H9 (cell line): ENCODE measurements at regions not wholly inside any gene's neighbourhood (a gene's known extent, or its start where the extent isn't known, plus 50 kb on each side); places are given as distances from the start of the nearest gene placed in this dataset.

Experiments used
- DNase-seq: peaks from one replicate; pipeline ENCODE4 v3.0.0-alpha.2; 2017
- H2AFZ ChIP-seq: one replicate; pipeline ENCODE4 v1.6.1; 2013; ENCODE audit warnings: mild to moderate bottlenecking, low read length, control low read depth, moderate library complexity
- H2AK5ac ChIP-seq: 2 replicates; pipeline ENCODE4 v1.6.1; 2013; ENCODE audit warnings: low read length, control low read depth, mixed read lengths; ENCODE audit not compliant: insufficient read length
- H2BK120ac ChIP-seq: one replicate; pipeline ENCODE4 v1.6.1; 2013; ENCODE audit warnings: low read depth, mild to moderate bottlenecking, low read length, control low read depth, inconsistent platforms; ENCODE audit not compliant: poor library complexity, severe bottlenecking
- H2BK12ac ChIP-seq: 2 replicates; pipeline ENCODE4 v1.6.1; 2013; ENCODE audit warnings: low read length, control low read depth, mixed read lengths, low read depth; ENCODE audit not compliant: insufficient read length
- H2BK15ac ChIP-seq: 2 replicates; pipeline ENCODE4 v1.6.1; 2013; ENCODE audit warnings: low read depth, low read length, control low read depth
- H2BK20ac ChIP-seq: one replicate; pipeline ENCODE4 v1.6.1; 2013; ENCODE audit warnings: low read depth, mild to moderate bottlenecking, low read length, control low read depth, inconsistent platforms; ENCODE audit not compliant: poor library complexity, severe bottlenecking
- H2BK5ac ChIP-seq: 2 replicates; pipeline ENCODE4 v1.6.1; 2013; ENCODE audit warnings: low read length, control low read depth, mixed read lengths; ENCODE audit not compliant: insufficient read length
- H3K14ac ChIP-seq: 2 replicates; pipeline ENCODE4 v1.6.1; 2013; ENCODE audit warnings: low read length, control low read depth; ENCODE audit not compliant: insufficient read depth
- H3K18ac ChIP-seq: 2 replicates; pipeline ENCODE4 v1.6.1; 2013; ENCODE audit warnings: low read depth, mild to moderate bottlenecking, mixed read lengths, low read length, control low read depth; ENCODE audit not compliant: insufficient read length
- H3K23ac ChIP-seq: 2 replicates; pipeline ENCODE4 v1.6.1; 2013; ENCODE audit warnings: low read length, control low read depth, mixed read lengths, low read depth; ENCODE audit not compliant: insufficient read length
- H3K23me2 ChIP-seq: 2 replicates; pipeline ENCODE4 v1.6.1; 2013; ENCODE audit warnings: low read depth, mild to moderate bottlenecking, mixed read lengths, low read length, control low read depth; ENCODE audit not compliant: insufficient read length, poor library complexity, severe bottlenecking
- H3K27ac ChIP-seq: 2 replicates; pipeline ENCODE4 v1.5.1; 2013; ENCODE audit warnings: low read length, control low read depth, mixed read lengths, low read depth; ENCODE audit not compliant: insufficient read length
- H3K27me3 ChIP-seq: 2 replicates; pipeline ENCODE4 v1.6.1; 2013; ENCODE audit warnings: low read length, control low read depth, inconsistent platforms; ENCODE audit not compliant: insufficient read depth
- H3K4ac ChIP-seq: 2 replicates; pipeline ENCODE4 v1.6.1; 2013; ENCODE audit warnings: low read depth, mild to moderate bottlenecking, control low read depth, inconsistent platforms, low read length, moderate library complexity
- H3K4me1 ChIP-seq: 2 replicates; pipeline ENCODE4 v1.6.1; 2013; ENCODE audit warnings: low read length, control low read depth, inconsistent platforms; ENCODE audit not compliant: insufficient read depth
- H3K4me2 ChIP-seq: 2 replicates; pipeline ENCODE4 v1.6.1; 2013; ENCODE audit warnings: low read length, control low read depth, mixed read lengths; ENCODE audit not compliant: insufficient read length, insufficient read depth
- H3K56ac ChIP-seq: 2 replicates; pipeline ENCODE4 v1.6.1; 2013; ENCODE audit warnings: low read depth, mild to moderate bottlenecking, mixed read lengths, low read length, control low read depth; ENCODE audit not compliant: insufficient read length
- H3K79me1 ChIP-seq: 2 replicates; pipeline ENCODE4 v1.6.1; 2013; ENCODE audit warnings: low read depth, mild to moderate bottlenecking, moderate library complexity, low read length, control low read depth, inconsistent platforms; ENCODE audit not compliant: insufficient read depth, poor library complexity, severe bottlenecking
- H3K79me2 ChIP-seq: 2 replicates; pipeline ENCODE4 v1.6.1; 2013; ENCODE audit warnings: low read length, control low read depth, inconsistent platforms; ENCODE audit not compliant: insufficient read depth
- H3K9ac ChIP-seq: 2 replicates; pipeline ENCODE4 v1.6.1; 2013; ENCODE audit warnings: low read length, control low read depth, mixed read lengths; ENCODE audit not compliant: insufficient read length; ENCODE audit errors: extremely low read depth
- H3K9me3 ChIP-seq: one replicate; pipeline ENCODE4 v1.6.1; 2013; ENCODE audit warnings: low read depth, low read length, inconsistent platforms; ENCODE audit not compliant: control insufficient read depth
- H3T11ph ChIP-seq: one replicate; pipeline ENCODE4 v1.6.1; 2013; ENCODE audit warnings: mild to moderate bottlenecking, low read length, control low read depth, inconsistent platforms
- H4K20me1 ChIP-seq: one replicate; pipeline ENCODE4 v1.6.1; 2013; ENCODE audit not compliant: control insufficient read depth, insufficient read length, insufficient read depth
- H4K5ac ChIP-seq: 2 replicates; pipeline ENCODE4 v1.6.1; 2013; ENCODE audit warnings: low read depth, mild to moderate bottlenecking, mixed read lengths, low read length, control low read depth; ENCODE audit not compliant: insufficient read length
- H4K8ac ChIP-seq: replicated peaks from 2 replicates; pipeline ENCODE4 v1.6.1; 2013; ENCODE audit warnings: low read length, control low read depth, mixed read lengths, low read depth; ENCODE audit not compliant: insufficient read length
- H4K91ac ChIP-seq: 2 replicates; pipeline ENCODE4 v1.6.1; 2013; ENCODE audit warnings: low read depth, mild to moderate bottlenecking, moderate library complexity, mixed read lengths, low read length, control low read depth; ENCODE audit not compliant: insufficient read length
- H3K27ac Mint-ChIP-seq, 3 experiments: 2 replicates in 2 of 3; 3 replicates in 1 of 3; pipeline ENCODE4 v1.8.0; 2020 to 2021; ENCODE audit warnings: mixed read lengths in 3 of 3, mild to moderate bottlenecking in 1 of 3, moderate library complexity in 1 of 3
- H3K27me3 Mint-ChIP-seq: 2 replicates; pipeline ENCODE4 v1.8.0; 2021; ENCODE audit warnings: low read depth, mild to moderate bottlenecking, moderate library complexity, mixed read lengths
- H3K36me3 Mint-ChIP-seq, 3 experiments: 2 replicates in 2 of 3; 3 replicates in 1 of 3; pipeline ENCODE4 v1.8.0; 2020 to 2021; ENCODE audit warnings: low read depth in 3 of 3, mixed read lengths in 3 of 3; ENCODE audit not compliant: insufficient read depth in 1 of 3
- H3K4me1 Mint-ChIP-seq, 2 experiments: 2 replicates each; pipeline ENCODE4 v1.8.0; 2020; ENCODE audit warnings: mixed read lengths in 2 of 2
- H3K4me3 Mint-ChIP-seq, 2 experiments: 2 replicates in 1 of 2; 3 replicates in 1 of 2; pipeline ENCODE4 v1.8.0; 2020 to 2021; ENCODE audit warnings: mild to moderate bottlenecking in 2 of 2, mixed read lengths in 2 of 2, moderate library complexity in 1 of 2
- H3K9me3 Mint-ChIP-seq, 2 experiments: 2 replicates in 1 of 2; 3 replicates in 1 of 2; pipeline ENCODE4 v1.8.0; 2020; ENCODE audit warnings: mild to moderate bottlenecking in 2 of 2, mixed read lengths in 2 of 2, moderate library complexity in 1 of 2
- WGBS: extraction: QIAGEN DNeasy Blood & Tissue Kit; methylation state at CpG from one replicate; pipeline ENCODE4 v1.1.7; 2013; ENCODE audit warnings: missing lambda C conversion rate, low lambda C conversion rate, mixed read lengths; ENCODE audit not compliant: insufficient read length; ENCODE audit errors: extremely low coverage; 5-methylcytosine and 5-hydroxymethylcytosine counted together
- TF ChIP-seq, protein P1 (sequence below): fragments of 200-600 bp; sonication (generic); conservative IDR thresholded peaks from 3 replicates; pipeline ENCODE4 v1.8.0; 2021; ENCODE audit warnings: antibody characterized with exemption, mild to moderate bottlenecking

GRCh38 chr5:61673007-61673735 is 341.1 kb downstream of the ZSWIM6 start:
- H3K9me3 Mint-ChIP-seq: no peaks in the 10 kb centered on the region
- TF ChIP-seq, protein P1, sequence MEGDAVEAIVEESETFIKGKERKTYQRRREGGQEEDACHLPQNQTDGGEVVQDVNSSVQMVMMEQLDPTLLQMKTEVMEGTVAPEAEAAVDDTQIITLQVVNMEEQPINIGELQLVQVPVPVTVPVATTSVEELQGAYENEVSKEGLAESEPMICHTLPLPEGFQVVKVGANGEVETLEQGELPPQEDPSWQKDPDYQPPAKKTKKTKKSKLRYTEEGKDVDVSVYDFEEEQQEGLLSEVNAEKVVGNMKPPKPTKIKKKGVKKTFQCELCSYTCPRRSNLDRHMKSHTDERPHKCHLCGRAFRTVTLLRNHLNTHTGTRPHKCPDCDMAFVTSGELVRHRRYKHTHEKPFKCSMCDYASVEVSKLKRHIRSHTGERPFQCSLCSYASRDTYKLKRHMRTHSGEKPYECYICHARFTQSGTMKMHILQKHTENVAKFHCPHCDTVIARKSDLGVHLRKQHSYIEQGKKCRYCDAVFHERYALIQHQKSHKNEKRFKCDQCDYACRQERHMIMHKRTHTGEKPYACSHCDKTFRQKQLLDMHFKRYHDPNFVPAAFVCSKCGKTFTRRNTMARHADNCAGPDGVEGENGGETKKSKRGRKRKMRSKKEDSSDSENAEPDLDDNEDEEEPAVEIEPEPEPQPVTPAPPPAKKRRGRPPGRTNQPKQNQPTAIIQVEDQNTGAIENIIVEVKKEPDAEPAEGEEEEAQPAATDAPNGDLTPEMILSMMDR: no peak
- H4K5ac ChIP-seq: no peak overlapping the region
- no CpG with 5 or more reads among the region's 9 CpGs for WGBS
- no peak overlapping the region for H4K91ac ChIP-seq
- no peak overlapping the region; the same call in 1 of the 2 replicates for H3K14ac ChIP-seq
- H3K27ac Mint-ChIP-seq: no peak overlapping the region; a peak in 1 of 7 replicates
- 0 out of 2 replicates have a peak, but pooled peaks cover 2% of the 10 kb centered on the region for H3K4me1 ChIP-seq
- H3K4ac ChIP-seq: no peak overlapping the region
- H3K18ac ChIP-seq: no peak overlapping the region
- no peak overlapping the region for H4K8ac ChIP-seq
- no peaks in the 10 kb centered on the region for H3K23me2 ChIP-seq
- H2AFZ ChIP-seq: no peak overlapping the region
- no peak for DNase-seq
- no peaks in the 10 kb centered on the region; the same call in 1 of the 2 replicates for H3K27me3 Mint-ChIP-seq
- H2BK12ac ChIP-seq: no peak overlapping the region
- no peak overlapping the region for H3K27ac ChIP-seq
- H3K79me2 ChIP-seq: no peaks in the 10 kb centered on the region
- H2BK120ac ChIP-seq: no peak overlapping the region
- H3K9me3 ChIP-seq: no peaks in the 10 kb centered on the region
- H3K36me3 Mint-ChIP-seq: no peaks in the 10 kb centered on the region
- H2AK5ac ChIP-seq: no peak overlapping the region
- H3T11ph ChIP-seq: no peak overlapping the region
- H3K4me2 ChIP-seq: no peak overlapping the region
- no peak overlapping the region for H3K23ac ChIP-seq
- H2BK5ac ChIP-seq: no peak overlapping the region
- no peaks in the 10 kb centered on the region for H3K79me1 ChIP-seq
- H3K4me1 Mint-ChIP-seq: peaks cover 9 to 14% of the 10 kb centered on the region in 2 experiments
- no peaks in the 10 kb centered on the region for H3K27me3 ChIP-seq
- H3K56ac ChIP-seq: no peak overlapping the region
- H2BK15ac ChIP-seq: no peak overlapping the region
- H3K4me3 Mint-ChIP-seq: no peak overlapping the region
- no peaks in the 10 kb centered on the region for H4K20me1 ChIP-seq
- no peak overlapping the region for H2BK20ac ChIP-seq
- H3K9ac ChIP-seq: no peak overlapping the region
